Small intestine (tissue), 7 donors: ENCODE measurements at regions not wholly inside any gene's neighbourhood (a gene's known extent, or its start where the extent isn't known, plus 50 kb on each side); places are given as distances from the start of the nearest gene placed in this dataset.
"Not testable (repeated sequence)": the region's sequence is repeated elsewhere in the genome, so short reads cannot be mapped to it uniquely, and the experiment has no call there.

ENCODE experiments used
- DNase-seq, 2 donors: peaks; one replicate each; pipeline versions ENCODE4 v3.0.0 to v3.0.0-alpha.2; 2013
- FAIRE-seq: peaks from 2 replicates; lab custom pipeline; 2012; peaks lifted over from hg19 to GRCh38; lab: Jason Lieb, UNC
- H3K27ac ChIP-seq, 3 donors: one replicate each; pipeline ENCODE4 v1.5.1; 2013; ENCODE audit warnings: low read length in 2 of 3, mild to moderate bottlenecking in 2 of 3, control low read depth in 1 of 3, inconsistent platforms in 1 of 3, low read depth in 1 of 3, moderate library complexity in 1 of 3
- H3K27me3 ChIP-seq, 3 donors: one replicate each; pipeline ENCODE4 v1.6.1; 2013; ENCODE audit warnings: low read length in 3 of 3, inconsistent platforms in 1 of 3; ENCODE audit not compliant: control insufficient read depth in 3 of 3, insufficient read depth in 3 of 3
- H3K36me3 ChIP-seq, 3 donors: one replicate each; pipeline ENCODE4 v1.6.1; 2013; ENCODE audit warnings: low read length in 3 of 3, inconsistent platforms in 1 of 3, low read depth in 1 of 3, mild to moderate bottlenecking in 1 of 3, moderate library complexity in 1 of 3; ENCODE audit not compliant: control insufficient read depth in 3 of 3, insufficient read depth in 2 of 3
- H3K4me1 ChIP-seq, 3 donors: one replicate each; pipeline ENCODE4 v1.6.1; 2013; ENCODE audit warnings: low read length in 2 of 3, inconsistent platforms in 1 of 3, low read depth in 1 of 3, mild to moderate bottlenecking in 1 of 3, moderate library complexity in 1 of 3; ENCODE audit not compliant: control insufficient read depth in 3 of 3, insufficient read depth in 2 of 3
- H3K4me3 ChIP-seq, 3 donors: one replicate each; pipeline ENCODE4 v1.5.1; 2013; ENCODE audit warnings: low read length in 3 of 3, control low read depth in 1 of 3, inconsistent platforms in 1 of 3, low read depth in 1 of 3, mild to moderate bottlenecking in 1 of 3, moderate library complexity in 1 of 3
- H3K9me3 ChIP-seq, 2 donors: one replicate each; pipeline ENCODE4 v1.6.1; 2013; ENCODE audit warnings: low read depth in 1 of 2, low read length in 1 of 2; ENCODE audit not compliant: control insufficient read depth in 2 of 2, insufficient read depth in 1 of 2
- whole genome bisulfite sequencing, 3 donors: extraction: QIAGEN DNeasy Blood & Tissue Kit; methylation state at CpG; one replicate each; pipeline ENCODE4 v1.1.7; 2013; 5-methylcytosine and 5-hydroxymethylcytosine counted together
- donor health status: healthy with polysubstance abuse.
- donor health status: control.
- donor health status: control.
- donor health status: Bipolar disorder and iron deficiency.
- donor health status: healthy.

DNA sequence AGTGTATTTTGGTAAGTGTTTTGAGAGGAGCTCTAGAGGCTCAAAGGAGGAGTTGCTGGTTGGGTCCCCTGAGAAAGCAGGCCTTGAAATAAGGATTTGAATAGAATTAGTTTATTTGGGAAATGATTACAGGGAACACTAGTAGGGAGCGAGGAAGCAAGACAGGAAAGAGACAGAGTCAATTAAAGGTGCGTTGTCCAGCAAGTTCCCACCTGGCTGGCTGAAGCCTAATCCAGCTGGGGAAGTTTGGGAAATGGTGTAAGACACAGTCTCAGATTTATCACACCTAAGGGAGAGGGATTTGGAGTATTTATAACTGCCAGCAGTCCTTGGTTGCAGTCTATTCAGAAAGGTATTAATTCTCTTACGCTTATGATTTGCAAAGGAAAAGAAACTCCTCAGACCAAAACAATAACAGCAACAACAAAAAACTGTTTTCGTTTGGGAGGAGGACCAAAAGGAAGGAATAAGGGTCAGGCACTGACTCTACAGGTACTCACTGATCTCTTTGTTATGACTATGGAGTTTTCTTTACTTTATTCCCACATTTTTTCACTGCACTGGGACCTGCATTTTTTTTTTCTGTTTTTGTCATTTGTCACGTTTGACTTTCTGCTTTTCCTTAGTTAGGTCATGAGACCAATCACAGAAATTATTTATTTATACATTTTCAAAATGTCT, 780.8 kb downstream of the TTLL7 start:
- not testable (repeated sequence) for H3K4me3 ChIP-seq, DNase-seq, H3K27me3 ChIP-seq, H3K4me1 ChIP-seq, FAIRE-seq, H3K27ac ChIP-seq, H3K36me3 ChIP-seq, H3K9me3 ChIP-seq
- WGBS, 3 donors, result 62 to 75% (median 67%) methylated on average over 5 of the region's 5 CpGs

GRCh38 chr1:83214317-83214716, 784.6 kb downstream of the TTLL7 start:
- not testable (repeated sequence) for H3K27ac ChIP-seq, H3K27me3 ChIP-seq, DNase-seq, H3K36me3 ChIP-seq, H3K4me3 ChIP-seq, H3K4me1 ChIP-seq, FAIRE-seq, H3K9me3 ChIP-seq

DNA sequence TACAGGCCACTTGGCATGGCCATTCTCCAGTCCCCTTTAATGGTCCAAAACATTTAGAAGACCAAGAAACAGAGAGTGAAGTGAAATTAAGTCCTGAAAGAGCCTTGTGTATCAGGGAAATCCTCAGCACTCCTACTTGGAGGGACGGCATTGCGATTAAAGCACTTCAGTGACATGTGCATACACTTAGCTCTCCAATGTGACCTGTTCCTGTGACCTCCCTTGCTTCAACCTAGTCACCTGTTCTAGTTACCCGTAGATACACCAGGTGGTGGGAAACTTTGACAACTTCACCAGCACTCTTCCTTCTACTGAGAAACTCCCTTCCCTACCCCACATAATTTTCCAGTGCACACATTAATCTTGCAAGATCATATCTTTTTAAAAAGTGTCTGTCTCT, 785.3 kb downstream of the TTLL7 start:
- H3K4me3 ChIP-seq, H3K27ac ChIP-seq, H3K9me3 ChIP-seq, H3K36me3 ChIP-seq, H3K27me3 ChIP-seq, H3K4me1 ChIP-seq, DNase-seq, FAIRE-seq: not testable (repeated sequence)
- 90 to 100% (median 95%) methylated on average over 2 to 3 of the region's 3 CpGs for WGBS, 3 donors

DNA sequence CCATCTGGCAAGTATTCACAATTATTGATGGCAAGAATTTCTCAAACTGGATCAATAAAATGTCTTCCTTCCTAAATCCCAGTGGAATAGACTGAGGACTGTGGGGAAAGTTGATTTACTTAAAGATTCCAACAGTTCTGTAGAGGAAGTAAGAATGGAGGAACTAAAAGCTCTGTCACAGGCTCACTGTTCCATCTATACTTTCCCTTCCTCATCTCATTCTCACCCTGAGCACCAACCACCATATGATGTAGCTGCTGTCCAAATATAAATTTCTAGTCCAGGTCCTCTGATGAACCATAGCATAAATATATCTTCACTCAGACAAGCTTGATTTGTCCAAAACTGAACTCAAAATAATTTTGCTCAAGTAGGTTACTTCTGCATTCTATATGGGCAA, 786.9 kb downstream of the TTLL7 start:
- not testable (repeated sequence) for H3K9me3 ChIP-seq, H3K27ac ChIP-seq, FAIRE-seq, H3K27me3 ChIP-seq, H3K4me3 ChIP-seq, H3K4me1 ChIP-seq, DNase-seq, H3K36me3 ChIP-seq

DNA sequence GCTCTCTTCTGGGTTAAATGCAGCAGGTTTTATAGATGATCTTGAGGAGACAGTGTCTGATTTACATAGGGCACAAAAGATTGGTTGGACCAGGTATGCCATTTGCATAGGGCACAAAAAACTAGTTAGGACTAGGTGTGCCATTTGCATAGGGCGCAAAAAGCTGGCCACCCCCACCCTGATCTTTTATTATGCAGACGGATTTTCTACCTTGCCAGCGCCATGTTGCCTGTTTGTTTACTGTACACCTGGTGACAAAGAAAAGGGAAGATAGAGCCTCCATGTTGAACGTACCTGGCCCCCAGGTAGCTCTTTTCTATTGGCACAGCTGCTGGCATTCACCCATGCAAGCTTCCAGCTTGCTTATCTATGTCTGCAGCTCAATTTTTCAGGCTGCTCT, 790.4 kb downstream of the TTLL7 start:
- H3K27me3 ChIP-seq, DNase-seq, H3K27ac ChIP-seq, H3K36me3 ChIP-seq, FAIRE-seq, H3K4me3 ChIP-seq, H3K9me3 ChIP-seq, H3K4me1 ChIP-seq: not testable (repeated sequence)
- WGBS, 3 donors, result 71 to 87% (median 79%) methylated on average over 4 of the region's 4 CpGs

- H3K9me3 ChIP-seq, H3K27ac ChIP-seq, H3K27me3 ChIP-seq, H3K36me3 ChIP-seq, FAIRE-seq, H3K4me1 ChIP-seq, H3K4me3 ChIP-seq, DNase-seq: not testable (repeated sequence)
- 54 to 72% (median 63%) methylated on average over 1 of the region's 1 CpG for WGBS, 3 donors
Measured at GRCh38 chr1:83194610-83195009, 804.3 kb downstream of the TTLL7 start.

DNA sequence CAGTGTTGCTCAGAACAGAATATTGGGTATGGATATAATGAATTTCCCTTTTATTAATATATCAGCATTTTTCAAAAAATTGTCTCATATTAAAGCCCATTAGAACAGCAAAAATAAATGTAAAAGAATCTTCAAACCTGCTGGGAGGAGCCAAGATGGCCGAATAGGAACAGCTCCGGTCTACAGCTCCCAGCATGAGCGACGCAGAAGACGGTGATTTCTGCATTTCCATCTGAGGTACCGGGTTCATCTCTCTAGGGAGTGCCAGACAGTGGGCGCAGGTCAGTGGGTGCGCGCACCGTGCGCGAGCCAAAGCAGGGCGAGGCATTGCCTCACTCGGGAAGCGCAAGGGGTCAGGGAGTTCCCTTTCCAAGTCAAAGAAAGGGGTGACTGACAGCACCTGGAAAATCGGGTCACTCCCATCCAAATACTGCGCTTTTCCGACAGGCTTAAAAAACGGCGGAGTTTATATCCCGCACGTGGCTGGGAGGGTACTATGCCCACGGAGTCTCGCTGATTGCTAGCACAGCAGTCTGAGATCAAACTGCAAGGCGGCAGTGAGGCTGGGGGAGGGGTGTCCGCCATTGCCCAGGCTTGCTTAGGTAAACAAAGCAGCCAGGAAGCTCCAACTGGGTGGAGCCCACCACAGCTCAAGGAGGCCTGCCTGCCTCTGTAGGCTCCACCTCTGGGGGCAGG, 816.8 kb downstream of the TTLL7 start:
- H3K27ac ChIP-seq, H3K4me3 ChIP-seq, DNase-seq, H3K27me3 ChIP-seq, H3K9me3 ChIP-seq, H3K36me3 ChIP-seq, FAIRE-seq, H3K4me1 ChIP-seq: not testable (repeated sequence)
- WGBS, 3 donors, result 85 to 89% (median 85%) methylated on average over 18 to 26 of the region's 26 CpGs

- 46 to 69% (median 53%) methylated on average over 3 of the region's 3 CpGs for WGBS, 3 donors
- H3K27me3 ChIP-seq, H3K4me3 ChIP-seq, H3K9me3 ChIP-seq, H3K36me3 ChIP-seq, DNase-seq, H3K4me1 ChIP-seq, H3K27ac ChIP-seq, FAIRE-seq: not testable (repeated sequence)
Measured at GRCh38 chr1:83180621-83181020, 818.3 kb downstream of the TTLL7 start.

DNA sequence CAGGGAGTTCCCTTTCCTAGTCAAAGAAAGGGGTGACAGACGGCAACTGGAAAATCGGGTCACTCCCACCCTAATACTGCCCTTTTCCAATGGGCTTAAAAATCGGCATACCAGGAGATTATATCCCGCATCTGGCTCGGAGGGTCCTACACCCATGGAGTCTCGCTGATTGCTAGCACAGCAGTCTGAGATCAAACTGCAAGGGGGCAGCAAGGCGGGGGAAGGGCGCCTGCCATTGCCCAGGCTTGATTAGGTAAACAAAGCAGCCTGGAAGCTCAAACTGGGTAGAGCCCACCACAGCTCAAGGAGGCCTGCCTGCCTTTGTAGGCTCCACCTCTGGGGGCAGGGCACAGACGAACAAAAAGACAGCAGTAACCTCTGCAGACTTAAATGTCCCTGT, 831.3 kb downstream of the TTLL7 start:
- H3K27ac ChIP-seq, H3K27me3 ChIP-seq, FAIRE-seq, H3K36me3 ChIP-seq, H3K9me3 ChIP-seq, DNase-seq, H3K4me3 ChIP-seq, H3K4me1 ChIP-seq: not testable (repeated sequence)
- 72 to 87% (median 86%) methylated on average over 7 to 9 of the region's 9 CpGs for WGBS, 3 donors
